ENCODE measurements at regions not wholly inside any gene's neighbourhood (a gene's known extent, or its start where the extent isn't known, plus 50 kb on each side); places are given as distances from the start of the nearest gene placed in this dataset.

DNA sequence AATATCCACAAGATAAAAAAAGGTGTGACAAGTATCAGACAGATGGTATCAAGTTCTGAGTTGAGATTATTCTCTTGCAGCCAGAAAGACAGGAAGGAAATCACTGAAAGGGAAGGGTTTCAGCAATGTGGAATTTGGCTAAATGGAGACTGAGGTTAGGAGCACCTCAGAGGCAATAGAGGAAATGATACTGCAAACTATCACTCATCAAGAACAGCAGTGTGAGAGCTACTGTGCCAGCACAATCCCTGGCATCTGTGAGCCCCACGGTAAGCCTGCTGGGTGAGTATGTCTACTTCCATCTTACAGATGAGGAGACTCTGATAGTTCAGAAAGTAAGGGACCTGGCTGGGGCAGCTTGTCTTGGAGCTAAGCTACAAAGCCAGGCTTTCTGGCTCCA lies 162.0 kb downstream of the SALL1 start:
- Histone ChIP-seq H4K20me1 (ENCODE audit: insufficient read depth, low read length) (no peaks in the 10 kb centered on the region), H4K8ac (ENCODE audit: low read depth in 2 of 2, low read length in 2 of 2) (no peak overlapping the region), H4K5ac (ENCODE audit: low read depth, low read length) (no peak overlapping the region), H3K4me1 (ENCODE audit: control insufficient read depth, insufficient read depth, low read length) (no peaks in the 10 kb centered on the region), H3K36me3 (ENCODE audit: control insufficient read depth, insufficient read depth, low read length) (no peaks in the 10 kb centered on the region), H3K27ac (ENCODE audit: insufficient read depth, low read length) (no peak overlapping the region), H2AFZ (replicated peaks; ENCODE audit: low read length, poor library complexity) (no peak overlapping the region), H3K14ac (replicated peaks; ENCODE audit: low read depth, low read length) (no peak overlapping the region), H2AK5ac (ENCODE audit: low read depth, low read length) (no peak overlapping the region), H3K27me3 (ENCODE audit: control insufficient read depth, insufficient read depth, low read length) (no peaks in the 10 kb centered on the region), H2BK120ac (ENCODE audit: low read depth, low read length) (no peak overlapping the region), H2AK9ac (replicated peaks; ENCODE audit: low read depth, low read length, poor library complexity) (no peak overlapping the region), H3K9me1 (ENCODE audit: insufficient read depth, low read length) (no peaks in the 10 kb centered on the region), H3K23ac (ENCODE audit: low read depth, low read length) (no peak overlapping the region), H3K4ac (ENCODE audit: low read depth, low read length) (no peak overlapping the region), H3K79me1 (ENCODE audit: low read depth in 1 of 2, low read length in 2 of 2) (no peaks in the 10 kb centered on the region), H2BK15ac (ENCODE audit: low read depth, low read length) (no peak overlapping the region), H3K18ac (ENCODE audit: low read depth, low read length) (no peak overlapping the region), H2BK20ac (ENCODE audit: low read depth, low read length) (no peak overlapping the region), H3K56ac (ENCODE audit: extremely low read depth, insufficient read depth, low read length) (no peak overlapping the region), H4K91ac (ENCODE audit: insufficient read depth, low read depth, low read length) (no peak overlapping the region), H3K9me3 (ENCODE audit: control insufficient read depth, insufficient read depth, low read length) (peaks cover 7% of the 10 kb centered on the region; the same call in 1 of the 2 replicates), H3K4me3 (ENCODE audit: insufficient read depth, low read depth, low read length) (no peak overlapping the region), H2BK5ac (ENCODE audit: low read depth, low read length, poor library complexity, severe bottlenecking) (no peak overlapping the region), H3K9ac (ENCODE audit: low read depth, low read length) (no peak overlapping the region), H3K4me2 (ENCODE audit: low read depth, low read length) (no peak overlapping the region)
- dilution Hi-C loops (cut with HindIII; ENCODE audit: low sequenced_read_pairs, unreplicated experiment) (no loop called here), intact Hi-C loops (cut with micrococcal nuclease) (no loop called here), in situ Hi-C loops (cut with MboI; ENCODE audit: low sequenced_read_pairs) (no loop called here)
- DNase-seq (no peak), ATAC-seq (ENCODE audit: low read depth) (no peak)
- POLR2A ChIA-PET (ENCODE audit: unreplicated experiment): no interaction called here
- TF ChIP-seq RAD21 (IDR thresholded peaks at IDR 0.05; ENCODE audit: low read length) (no peak), POLR2A (IDR thresholded peaks at IDR 0.05; ENCODE audit: low read depth, low read length) (no peak), RCOR1 (IDR thresholded peaks at IDR 0.05; ENCODE audit: insufficient replicate concordance, low read length) (no peak), CHD1 (IDR thresholded peaks at IDR 0.05; ENCODE audit: low read depth, low read length) (no peak), BHLHE40 (IDR thresholded peaks at IDR 0.05; ENCODE audit: low read depth, low read length) (no peak), CEBPB (IDR thresholded peaks at IDR 0.05; ENCODE audit: low read depth, low read length) (no peak), FOS (IDR thresholded peaks at IDR 0.05; ENCODE audit: low read depth, low read length) (no peak), RFX5 (IDR thresholded peaks at IDR 0.05; ENCODE audit: low read depth, low read length) (no peak), MAFK (IDR thresholded peaks at IDR 0.05; ENCODE audit: low read depth, low read length) (no peak), MAZ (IDR thresholded peaks at IDR 0.05; ENCODE audit: borderline replicate concordance, low read depth, low read length) (no peak), NFE2L2 (IDR thresholded peaks at IDR 0.05; ENCODE audit: low read depth, low read length) (no peak), SMC3 (IDR thresholded peaks at IDR 0.05; ENCODE audit: low read depth, low read length) (no peak)
- TF ChIP-seq, protein P1, sequence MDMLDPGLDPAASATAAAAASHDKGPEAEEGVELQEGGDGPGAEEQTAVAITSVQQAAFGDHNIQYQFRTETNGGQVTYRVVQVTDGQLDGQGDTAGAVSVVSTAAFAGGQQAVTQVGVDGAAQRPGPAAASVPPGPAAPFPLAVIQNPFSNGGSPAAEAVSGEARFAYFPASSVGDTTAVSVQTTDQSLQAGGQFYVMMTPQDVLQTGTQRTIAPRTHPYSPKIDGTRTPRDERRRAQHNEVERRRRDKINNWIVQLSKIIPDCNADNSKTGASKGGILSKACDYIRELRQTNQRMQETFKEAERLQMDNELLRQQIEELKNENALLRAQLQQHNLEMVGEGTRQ (IDR thresholded peaks at IDR 0.05; ENCODE audit: low read depth, low read length): no peak
- TF ChIP-seq, protein P2, sequence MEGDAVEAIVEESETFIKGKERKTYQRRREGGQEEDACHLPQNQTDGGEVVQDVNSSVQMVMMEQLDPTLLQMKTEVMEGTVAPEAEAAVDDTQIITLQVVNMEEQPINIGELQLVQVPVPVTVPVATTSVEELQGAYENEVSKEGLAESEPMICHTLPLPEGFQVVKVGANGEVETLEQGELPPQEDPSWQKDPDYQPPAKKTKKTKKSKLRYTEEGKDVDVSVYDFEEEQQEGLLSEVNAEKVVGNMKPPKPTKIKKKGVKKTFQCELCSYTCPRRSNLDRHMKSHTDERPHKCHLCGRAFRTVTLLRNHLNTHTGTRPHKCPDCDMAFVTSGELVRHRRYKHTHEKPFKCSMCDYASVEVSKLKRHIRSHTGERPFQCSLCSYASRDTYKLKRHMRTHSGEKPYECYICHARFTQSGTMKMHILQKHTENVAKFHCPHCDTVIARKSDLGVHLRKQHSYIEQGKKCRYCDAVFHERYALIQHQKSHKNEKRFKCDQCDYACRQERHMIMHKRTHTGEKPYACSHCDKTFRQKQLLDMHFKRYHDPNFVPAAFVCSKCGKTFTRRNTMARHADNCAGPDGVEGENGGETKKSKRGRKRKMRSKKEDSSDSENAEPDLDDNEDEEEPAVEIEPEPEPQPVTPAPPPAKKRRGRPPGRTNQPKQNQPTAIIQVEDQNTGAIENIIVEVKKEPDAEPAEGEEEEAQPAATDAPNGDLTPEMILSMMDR (conservative IDR thresholded peaks at IDR 0.05; ENCODE audit: low read depth, low read length): no peak
- no CpG with 5 or more reads among the region's 1 CpG for WGBS, 2 experiments (ENCODE audit: extremely low coverage in 2 of 2, insufficient read length in 1 of 2)
- CTCF ChIA-PET: no interaction called here
- BruUV-seq (replicated peaks): no TSS peak

Data from IMR-90 (cell line).